Left renal pelvis (tissue), 4 donors: ENCODE measurements at regions not wholly inside any gene's neighbourhood (a gene's known extent, or its start where the extent isn't known, plus 50 kb on each side); places are given as distances from the start of the nearest gene placed in this dataset.

Experiments
- DNase-seq, 4 donors: peaks; one replicate each; pipeline ENCODE4 v3.0.0-alpha.2; 2013; ENCODE audit warnings: low read depth in 4 of 4, low spot score in 3 of 4

DNA sequence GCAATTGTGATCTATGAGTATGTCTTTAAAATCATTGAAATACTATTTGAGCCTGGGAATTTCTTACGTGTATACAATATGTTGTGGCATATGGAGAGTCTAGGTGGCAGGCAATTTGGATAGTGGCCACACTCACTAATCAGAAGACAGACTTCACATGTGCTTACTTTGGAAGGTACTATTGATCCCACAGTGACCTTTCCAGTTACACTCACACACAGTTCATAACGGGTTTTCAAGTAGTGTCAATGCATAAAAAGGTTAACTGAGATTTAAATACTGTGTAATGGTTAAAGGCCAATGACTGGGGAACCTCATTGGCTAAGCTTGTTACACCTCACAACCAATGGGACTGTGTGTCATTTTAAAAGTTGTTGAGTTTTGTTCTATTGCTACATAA lies 783.2 kb downstream of the RPA4 start:
- no peak for DNase-seq

DNA sequence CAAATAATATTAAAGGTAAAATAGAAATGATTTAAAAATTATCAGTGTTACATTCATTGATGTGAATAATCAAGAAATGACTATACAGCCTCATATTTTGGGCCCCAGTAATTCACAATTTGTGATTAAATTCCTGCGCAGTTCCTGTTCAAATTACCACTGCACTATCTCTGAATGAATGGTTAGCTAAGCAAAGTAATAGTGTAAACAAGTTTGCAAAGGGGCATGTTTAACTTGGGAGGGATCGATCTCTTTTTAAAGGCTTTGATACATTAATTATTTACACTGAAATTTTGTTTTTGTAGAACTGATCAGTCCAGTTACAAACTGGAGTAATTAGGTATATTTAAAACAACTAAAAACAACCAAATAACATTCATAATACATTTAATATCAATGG lies 784.4 kb downstream of the RPA4 start:
- DNase-seq: no peak

DNA sequence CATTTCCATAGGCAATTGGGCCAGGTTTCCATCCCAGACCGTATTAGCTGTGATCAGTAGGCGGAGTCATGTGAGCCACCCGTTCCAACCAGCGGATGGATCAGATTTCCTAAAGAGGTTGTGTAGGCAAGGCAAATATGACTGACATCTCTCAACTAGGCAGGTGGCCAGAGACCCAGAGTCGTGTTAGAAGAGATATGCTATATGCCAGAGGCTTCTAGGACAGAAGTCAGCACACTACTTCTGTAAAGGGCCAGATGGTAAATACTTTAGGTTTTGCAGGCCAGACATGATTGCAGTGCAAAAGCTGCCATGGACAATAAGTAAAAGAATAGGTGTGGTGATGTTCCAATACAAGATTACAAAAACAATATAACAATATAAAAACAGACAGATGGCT lies 788.4 kb downstream of the RPA4 start:
- no peak for DNase-seq

DNA sequence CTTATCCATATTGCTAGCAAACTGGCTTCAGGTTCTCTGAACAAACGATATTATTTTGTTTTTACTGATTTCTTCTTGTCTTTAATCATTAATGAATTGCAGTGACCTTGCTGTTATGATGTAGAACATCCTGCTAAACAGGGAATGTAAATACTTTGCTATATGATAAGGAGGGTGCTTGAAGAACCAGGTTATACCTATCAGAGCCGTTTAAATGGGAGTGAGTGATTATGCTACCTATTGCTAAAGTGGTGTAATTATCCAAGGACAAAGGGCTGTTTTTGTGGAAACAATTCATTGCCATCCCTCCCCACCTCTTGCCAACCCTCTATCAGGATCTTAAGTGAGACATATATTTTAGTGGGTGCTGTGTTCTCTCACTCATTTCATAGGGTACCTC lies 788.9 kb downstream of the RPA4 start:
- DNase-seq: no peak

DNA sequence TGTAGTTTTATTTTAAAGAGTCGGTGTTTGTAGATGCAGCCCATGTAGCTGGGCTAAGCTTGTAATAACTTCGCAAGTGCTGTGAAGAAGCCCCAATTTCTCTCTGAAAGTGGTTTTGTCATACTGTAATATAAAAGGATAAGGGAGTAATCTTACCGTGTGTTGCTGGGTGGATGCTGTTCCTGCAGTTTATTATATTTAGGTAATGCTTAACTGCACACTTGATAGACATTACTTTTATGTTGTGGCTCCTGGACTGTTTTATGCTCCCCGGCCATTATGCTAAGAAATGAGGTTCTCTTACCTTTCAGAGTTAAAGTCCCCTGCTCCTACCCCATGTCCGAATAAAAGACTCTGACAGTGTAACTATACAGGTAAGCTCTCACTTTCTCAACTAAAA lies 789.4 kb downstream of the RPA4 start:
- DNase-seq: no peak

DNA sequence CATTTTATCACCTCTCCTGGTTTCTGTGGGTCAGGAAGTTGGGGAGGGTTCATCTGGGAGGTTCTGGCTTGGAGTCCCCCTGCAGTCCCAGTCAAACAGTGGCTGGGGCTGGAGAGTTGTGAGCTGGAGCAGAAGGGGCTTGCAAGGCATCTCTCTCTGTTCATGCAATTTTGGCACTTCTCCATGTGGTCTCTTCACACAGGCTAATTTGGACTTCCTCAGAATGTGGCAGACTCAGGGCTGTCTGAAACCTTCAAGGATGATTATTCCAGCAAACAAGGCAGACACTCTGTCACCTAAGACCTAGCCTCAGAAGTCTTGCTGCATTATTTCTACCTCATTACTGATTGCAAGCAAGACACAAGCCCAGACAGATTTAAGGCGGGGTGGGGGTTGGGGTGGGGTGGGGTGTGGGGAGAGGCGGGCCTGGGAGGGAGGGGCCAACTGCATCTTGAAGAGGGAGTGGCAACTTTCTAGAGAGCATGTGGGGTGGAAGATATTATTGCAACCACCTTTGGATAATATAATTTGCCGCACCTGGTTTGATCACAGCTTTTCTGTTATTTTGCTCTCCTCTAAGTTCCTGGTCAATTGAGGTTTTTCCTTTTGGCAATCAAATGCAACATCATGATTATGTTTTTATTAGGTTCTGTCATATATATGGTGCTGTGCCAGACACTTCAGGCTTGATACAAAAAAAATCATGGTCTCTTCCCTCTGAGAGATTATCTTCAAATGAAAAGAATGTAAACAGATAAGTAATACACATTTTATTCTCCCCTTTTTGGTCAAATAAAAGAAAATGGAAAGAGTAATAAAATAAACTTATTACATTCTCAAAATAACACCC lies 799.5 kb downstream of the RPA4 start:
- no peak for DNase-seq

DNA sequence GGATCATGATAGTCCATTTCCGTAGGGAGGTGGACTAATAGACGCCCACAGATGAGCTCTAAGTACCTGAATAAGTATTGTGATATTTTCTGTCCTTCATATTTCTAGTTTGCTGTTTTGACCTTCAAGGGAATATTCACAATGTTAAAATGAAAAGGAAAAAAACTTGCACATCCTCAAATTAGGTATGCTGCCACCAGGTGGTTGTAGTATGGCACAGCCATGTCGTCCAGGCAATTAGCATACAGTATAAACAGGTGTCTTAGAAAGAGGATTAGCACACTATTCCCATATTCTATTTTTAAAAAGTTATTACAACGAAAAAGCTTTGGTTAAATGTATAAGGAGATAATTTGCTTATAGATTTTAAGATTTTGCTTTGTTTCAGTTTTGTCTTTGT lies 802.0 kb downstream of the RPA4 start:
- peak in 1 of 4 donors; percentile 0 for DNase-seq

DNA sequence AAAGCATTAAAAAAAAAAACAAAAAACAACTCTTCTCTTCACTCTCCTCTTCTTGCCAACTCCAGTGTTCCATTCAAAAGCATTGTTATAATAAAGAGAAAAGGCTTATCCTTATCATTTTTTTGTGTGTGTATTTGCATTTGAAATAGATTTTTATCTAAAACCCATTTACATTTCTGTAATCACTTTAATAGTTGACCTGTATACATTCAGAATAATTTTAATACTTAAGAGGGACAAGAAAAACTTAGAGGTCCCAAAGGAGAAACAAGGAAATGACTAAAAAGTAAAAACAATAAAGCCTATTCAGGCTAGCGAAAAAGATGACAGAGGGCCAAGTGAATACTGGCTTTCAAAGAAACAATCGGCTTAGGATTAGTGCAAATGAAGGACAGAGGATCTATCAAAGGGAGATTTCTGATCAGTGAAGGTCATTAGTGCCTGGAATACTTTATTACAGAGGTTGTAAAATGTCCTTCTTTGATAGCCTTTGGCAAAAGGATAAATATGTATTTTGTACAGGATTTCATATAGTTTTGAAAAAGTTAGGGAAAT lies 808.3 kb downstream of the RPA4 start:
- no peak for DNase-seq

DNA sequence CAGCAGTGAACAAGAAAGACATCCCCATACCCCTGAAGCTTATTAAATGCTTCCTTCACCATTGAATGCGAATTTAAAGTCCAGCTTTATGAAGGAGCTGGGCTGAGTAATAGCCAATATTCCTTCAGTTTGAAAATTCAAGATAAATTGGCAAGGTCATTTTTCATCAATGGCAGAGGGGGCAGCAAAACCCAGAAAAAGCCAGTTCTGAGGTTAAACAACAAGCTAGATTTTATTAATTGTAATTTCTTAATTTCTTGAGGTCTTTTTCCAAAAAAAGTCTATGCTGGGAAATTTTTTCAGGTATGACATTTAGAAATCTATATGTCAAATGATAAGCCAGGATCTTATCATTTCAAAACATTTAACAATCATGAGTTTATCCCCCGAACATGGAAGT lies 808.9 kb downstream of the RPA4 start:
- DNase-seq: no peak

DNA sequence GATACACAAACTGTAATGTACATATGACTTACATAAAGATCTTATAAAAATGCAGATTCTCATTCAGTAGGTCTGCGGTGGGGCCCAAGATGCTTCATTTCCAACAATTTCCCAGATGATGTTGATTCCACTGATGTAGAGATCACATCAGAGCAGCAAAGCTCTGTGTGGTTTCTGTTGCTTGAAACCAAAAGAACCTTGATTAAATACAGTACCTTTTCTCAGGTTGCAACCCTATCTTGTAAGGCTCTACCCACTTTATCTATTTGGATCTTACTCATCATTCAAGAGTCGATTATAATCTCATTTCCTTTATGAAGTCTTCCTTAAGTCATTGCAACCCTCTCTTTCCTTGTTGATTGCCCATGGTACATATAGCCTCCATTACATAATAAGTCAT lies 816.8 kb downstream of the RPA4 start:
- no peak for DNase-seq

DNA sequence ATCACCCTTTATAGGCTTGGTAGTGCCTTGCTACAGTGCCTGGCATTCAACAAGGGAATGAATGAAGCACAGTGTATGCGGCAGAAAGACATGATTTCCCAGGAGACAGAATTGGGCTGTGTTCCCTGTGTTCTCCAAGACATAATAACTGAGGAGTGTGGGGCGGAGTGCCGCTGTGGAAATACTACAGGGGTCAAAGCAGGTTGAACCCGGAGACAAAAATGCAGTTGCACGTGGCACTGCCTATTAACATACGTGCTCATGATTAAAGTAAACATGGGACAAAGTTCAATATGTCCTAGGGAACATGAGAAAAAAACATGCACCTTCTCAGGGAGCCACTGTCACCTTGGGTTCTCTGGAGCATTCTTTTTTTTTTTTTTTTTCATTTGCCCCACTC lies 820.8 kb downstream of the RPA4 start:
- DNase-seq: no peak

DNA sequence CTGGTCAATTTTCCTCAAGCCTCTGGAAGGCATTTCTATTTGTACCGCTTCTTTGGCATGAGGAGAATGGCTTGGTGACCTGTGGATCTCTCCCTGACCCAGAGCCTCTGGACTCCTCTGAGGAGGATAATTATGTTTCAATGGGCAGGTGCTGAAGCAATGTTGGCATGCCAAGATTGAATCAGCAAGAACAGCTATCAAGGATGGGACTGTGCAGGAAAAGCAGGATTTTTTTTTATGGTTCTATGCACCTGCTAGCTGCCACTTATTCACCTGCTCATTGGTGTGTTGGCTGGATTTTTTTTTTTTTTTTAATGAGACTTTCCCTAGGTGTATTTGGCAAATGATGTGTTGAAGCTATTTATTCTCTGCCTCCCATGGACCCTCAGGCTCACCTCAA lies 821.2 kb downstream of the RPA4 start:
- DNase-seq: no peak

DNA sequence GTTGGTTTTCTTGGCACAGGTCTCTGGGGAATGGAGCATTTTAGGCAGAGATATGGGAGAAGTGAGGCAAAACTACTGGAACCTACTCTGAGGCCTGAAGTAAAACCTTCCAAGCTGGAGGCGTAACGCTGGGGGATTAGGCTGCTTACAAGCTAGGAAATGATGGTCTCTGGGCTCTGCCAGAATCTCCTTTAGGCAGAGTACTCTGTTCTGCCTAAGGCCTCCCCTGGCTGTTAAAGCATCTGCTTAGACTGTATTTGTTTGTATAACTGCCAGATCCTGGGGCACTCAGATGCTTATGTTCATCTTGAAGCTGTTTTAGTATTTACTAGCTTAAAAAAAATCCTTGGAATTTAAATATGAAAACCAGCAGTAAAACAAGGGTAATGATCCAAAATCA lies 822.2 kb downstream of the RPA4 start:
- no peak for DNase-seq

DNA sequence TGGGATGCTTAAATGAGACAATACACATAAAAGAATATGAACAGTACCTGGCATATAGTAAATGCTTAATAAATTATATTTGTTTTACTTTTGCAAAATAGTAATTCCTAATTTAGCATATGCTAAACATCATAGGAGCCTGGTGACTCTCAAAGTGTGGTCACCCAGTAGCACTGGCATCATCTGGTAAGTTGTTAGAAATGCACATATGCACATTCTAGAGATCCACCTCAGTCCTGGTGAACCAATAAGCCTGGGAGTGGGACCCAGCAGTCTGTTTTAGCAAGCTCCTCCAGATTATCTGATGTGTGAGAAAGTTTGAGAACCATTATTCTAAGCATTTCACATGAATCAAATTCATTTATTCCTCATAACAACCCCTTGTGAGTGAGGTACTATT lies 830.4 kb downstream of the RPA4 start:
- DNase-seq: no peak

DNA sequence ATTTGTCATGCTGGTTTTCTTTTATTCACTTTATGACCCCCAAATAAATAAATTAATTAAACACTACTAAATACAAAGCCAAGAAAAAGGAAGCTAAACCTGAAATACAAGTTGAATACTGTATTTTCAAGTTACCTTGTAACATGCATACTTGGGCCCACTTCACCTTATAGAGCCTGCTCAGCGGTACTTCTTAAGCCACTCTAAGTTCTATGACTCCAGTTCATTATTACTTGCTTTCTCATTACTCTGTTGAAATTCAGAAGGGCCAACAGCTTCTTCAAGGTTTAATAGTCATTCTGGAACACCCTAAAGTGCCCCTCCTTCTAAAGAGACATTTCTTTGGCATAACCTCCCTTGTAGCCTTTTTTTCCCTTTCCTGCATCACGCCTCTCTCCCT lies 844.5 kb downstream of the RPA4 start:
- DNase-seq: no peak

DNA sequence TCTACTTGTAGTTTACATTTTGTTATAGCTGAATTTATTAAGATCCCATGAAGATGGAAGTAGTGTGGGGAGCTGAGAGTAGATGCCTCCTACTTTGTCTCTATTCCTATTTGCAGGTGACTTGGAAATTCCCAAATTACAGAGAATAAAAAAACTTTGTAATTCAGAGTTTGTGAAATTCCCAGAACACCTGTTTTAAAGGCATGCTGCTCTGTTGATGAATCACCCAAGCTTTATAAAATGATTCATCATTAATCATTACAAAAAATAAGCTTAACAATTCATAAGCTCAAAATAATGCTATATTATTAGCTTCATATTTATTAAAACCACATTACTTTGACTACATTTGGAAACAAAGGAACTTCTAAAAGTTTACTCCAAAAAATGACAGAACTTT lies 856.3 kb downstream of the RPA4 start:
- DNase-seq: no peak

DNA sequence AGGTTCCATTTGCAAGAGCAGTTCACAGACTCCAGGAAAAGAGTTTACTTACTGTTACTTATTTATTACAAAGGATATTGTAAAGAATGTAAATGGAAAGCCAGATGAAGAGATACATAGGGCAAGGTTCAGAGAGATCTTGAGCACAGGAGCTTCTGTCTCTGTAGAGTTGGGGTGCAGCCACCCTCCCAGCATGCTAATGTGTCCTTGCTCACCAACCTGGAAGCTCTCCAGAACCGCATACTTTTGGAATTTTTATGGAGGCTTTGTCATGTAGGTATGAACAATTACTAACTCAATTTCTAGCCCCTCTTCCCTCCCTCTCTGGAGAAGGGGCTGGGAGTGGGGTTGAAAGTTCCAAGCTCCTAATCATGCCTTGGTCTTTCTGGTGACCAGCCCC lies 857.2 kb downstream of the RPA4 start:
- no peak for DNase-seq

DNA sequence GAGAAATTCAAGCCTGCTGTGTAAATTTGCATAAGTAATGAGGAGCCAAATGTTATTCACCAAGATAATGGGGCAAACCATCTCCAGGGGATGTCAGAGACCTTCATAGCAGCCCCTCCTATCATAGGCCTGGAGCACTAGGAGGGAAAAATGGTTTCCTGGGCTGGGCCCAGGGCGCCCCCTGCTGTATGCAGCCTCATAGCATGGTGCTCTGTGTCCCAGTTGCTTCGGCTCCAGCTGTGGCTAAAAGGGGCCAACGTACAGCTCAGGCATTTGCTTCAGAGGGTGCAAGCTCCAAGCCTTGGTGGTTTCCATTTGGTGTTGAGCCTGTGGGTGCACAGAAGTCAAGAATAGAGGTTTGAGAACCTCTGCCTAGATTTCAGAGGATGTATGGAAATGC lies 859.3 kb downstream of the RPA4 start:
- no peak for DNase-seq

DNA sequence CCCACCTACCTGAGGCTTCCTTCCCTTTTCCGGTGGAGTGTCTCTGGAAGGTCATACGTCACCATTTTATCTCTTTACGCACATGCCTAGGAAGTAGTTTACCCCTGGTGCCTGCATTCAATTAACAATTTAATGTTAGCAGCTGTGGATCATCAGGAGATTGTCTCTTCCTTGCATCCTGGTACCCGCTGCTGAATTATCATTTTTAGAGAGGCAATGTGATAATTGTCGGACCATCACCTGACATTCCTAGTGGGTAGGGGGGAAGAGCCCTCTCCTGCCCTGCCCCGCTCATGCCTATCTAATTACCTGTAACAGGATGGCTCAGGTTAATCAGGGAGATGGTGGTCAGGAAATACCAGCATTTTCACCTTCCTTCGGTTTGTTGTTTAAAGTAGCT lies 863.6 kb downstream of the RPA4 start:
- DNase-seq: no peak

DNA sequence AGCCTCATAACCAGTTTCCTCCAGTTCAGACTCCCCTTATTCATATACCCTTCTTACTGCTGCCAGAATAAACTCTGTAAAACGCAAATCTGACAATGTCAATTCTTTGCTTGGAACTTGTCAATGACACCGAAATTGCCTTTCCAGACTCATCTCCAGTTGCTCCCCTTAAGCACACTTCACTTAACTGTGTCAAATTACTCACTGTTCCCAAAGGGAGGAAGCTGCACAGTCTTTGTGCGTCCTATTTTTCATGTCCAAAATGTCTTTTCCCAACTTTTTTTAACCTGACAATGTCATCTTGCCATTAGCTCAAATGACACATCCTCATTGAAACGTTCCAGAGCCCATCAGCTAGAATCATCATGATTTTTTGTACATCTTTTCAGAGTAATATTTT lies 867.3 kb downstream of the RPA4 start:
- no peak for DNase-seq

DNA sequence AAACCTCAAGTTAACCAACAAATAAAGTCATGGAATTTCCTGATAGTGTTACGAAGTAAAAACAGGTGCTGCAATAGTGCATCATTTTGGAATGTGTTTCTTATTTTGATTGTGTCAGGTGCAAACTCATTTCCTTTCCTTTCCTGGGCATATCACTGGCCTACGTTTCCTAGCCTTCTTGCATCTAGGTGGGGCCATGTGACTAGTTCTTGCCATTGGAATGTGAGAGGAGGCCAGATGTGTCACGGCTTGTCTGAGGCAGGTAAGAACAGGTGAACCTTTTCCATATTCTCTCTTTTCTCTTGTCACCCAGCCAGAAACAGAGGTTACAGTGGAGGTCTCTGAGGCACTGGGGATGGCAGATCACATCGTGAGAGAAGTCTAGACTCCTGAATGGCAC lies 868.0 kb downstream of the RPA4 start:
- DNase-seq: no peak

DNA sequence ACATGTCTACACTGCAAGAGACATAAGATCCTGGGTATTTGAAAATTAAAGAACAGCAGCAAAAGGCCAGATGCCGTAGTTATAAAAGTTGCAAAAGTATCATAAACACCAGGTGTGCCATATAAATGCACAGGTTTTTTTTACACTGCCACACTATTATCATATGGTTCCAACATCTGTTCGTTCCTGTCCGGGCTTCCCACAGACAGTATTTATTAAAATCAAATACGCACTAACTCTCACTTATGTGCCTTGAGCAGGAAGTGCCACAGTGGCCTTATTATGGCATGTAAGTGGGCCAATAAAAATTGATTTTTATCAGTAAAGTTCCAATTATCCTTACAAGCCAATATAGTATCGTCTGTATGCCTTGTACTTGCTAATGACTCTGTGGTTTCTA lies 873.2 kb downstream of the RPA4 start:
- no peak for DNase-seq

DNA sequence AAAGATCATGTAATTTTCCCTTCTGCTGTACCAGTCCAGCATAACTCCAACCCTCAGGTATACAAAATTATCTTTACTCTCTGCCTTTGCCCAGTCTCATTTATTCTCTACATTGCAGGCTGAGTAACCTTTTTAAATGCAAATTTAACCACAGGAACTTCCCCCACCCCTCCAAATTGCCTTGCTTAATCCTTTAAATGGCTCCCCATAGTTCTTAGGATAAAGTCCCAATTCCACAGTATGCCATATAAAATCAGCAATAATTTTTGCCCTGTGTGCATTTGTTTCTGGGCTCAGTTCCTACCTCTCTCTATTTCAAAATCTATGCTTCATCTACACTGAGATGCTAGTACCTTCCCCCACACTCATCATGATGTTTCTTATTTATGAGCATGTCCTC lies 879.7 kb downstream of the RPA4 start:
- DNase-seq: no peak
